Right atrium auricular region (tissue), 2 donors: ENCODE measurements at regions not wholly inside any gene's neighbourhood (a gene's known extent, or its start where the extent isn't known, plus 50 kb on each side); places are given as distances from the start of the nearest gene placed in this dataset.

Experiments
- DNase-seq: peaks from one replicate; pipeline ENCODE4 v3.0.0-alpha.2; 2019; ENCODE audit warnings: low spot score
- H3K27ac ChIP-seq, 2 donors: fragments of 200-600 bp; sonication (generic); 1 replicate in 1 of 2; 2 replicates in 1 of 2; pipeline ENCODE4 v1.5.1; 2016 to 2019
- H3K27me3 ChIP-seq, 2 donors: fragments of 200-600 bp; sonication (generic); one replicate each; pipeline versions ENCODE4 v1.5.1 to v1.6.0; 2017 to 2019
- H3K36me3 ChIP-seq: fragments of 200-600 bp; sonication (generic); one replicate; pipeline ENCODE4 v1.5.1; 2016
- H3K4me1 ChIP-seq, 2 donors: fragments of 200-600 bp; sonication (generic); one replicate each; pipeline versions ENCODE4 v1.5.1 to v1.6.0; 2017 to 2019
- H3K4me3 ChIP-seq, 2 donors: fragments of 200-600 bp; sonication (generic); 1 replicate in 1 of 2; 2 replicates in 1 of 2; pipeline ENCODE4 v1.5.1; 2017 to 2019; ENCODE audit warnings: mild to moderate bottlenecking in 1 of 2, moderate library complexity in 1 of 2
- H3K9me3 ChIP-seq, 2 donors: fragments of 200-600 bp; sonication (generic); one replicate each; pipeline ENCODE4 v1.5.1; 2019
- TF ChIP-seq, protein P1 (sequence below), 2 donors: fragments of 200-600 bp; sonication (generic); IDR thresholded peaks; one replicate each; pipeline ENCODE4 v1.5.1; 2019; ENCODE audit warnings: antibody characterized with exemption in 2 of 2

DNA sequence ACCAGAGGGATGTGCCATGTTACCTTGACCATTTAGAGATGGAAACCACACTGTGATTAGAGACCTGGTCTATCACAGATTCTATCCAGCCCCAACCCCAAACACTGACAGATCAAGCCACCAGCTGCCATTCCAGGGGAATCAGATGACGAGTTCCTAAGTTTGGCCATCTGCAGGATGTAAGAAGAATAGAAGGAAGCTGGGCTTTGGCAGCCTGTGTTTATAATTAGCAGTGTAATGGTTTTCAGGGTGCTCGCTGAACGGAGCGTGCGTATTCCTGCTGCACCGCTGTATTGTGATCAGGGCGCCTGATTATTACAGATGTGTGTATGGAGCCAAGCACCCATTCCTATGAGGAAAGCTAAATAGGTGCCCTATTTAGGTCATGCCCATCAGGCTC is 138.1 kb downstream of the LRRC30 start:
- Histone ChIP-seq H3K27ac (peak overlapping the region in 1 of 2 donors; percentile 77), H3K36me3 (no peaks in the 10 kb centered on the region), H3K9me3 (no peaks in the 10 kb centered on the region), H3K4me3 (no peak overlapping the region), H3K4me1 (peaks cover 0 to 32% of the 10 kb centered on the region in 2 donors), H3K27me3 (no peaks in the 10 kb centered on the region)
- no peak for DNase-seq
- TF ChIP-seq, protein P1, sequence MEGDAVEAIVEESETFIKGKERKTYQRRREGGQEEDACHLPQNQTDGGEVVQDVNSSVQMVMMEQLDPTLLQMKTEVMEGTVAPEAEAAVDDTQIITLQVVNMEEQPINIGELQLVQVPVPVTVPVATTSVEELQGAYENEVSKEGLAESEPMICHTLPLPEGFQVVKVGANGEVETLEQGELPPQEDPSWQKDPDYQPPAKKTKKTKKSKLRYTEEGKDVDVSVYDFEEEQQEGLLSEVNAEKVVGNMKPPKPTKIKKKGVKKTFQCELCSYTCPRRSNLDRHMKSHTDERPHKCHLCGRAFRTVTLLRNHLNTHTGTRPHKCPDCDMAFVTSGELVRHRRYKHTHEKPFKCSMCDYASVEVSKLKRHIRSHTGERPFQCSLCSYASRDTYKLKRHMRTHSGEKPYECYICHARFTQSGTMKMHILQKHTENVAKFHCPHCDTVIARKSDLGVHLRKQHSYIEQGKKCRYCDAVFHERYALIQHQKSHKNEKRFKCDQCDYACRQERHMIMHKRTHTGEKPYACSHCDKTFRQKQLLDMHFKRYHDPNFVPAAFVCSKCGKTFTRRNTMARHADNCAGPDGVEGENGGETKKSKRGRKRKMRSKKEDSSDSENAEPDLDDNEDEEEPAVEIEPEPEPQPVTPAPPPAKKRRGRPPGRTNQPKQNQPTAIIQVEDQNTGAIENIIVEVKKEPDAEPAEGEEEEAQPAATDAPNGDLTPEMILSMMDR (IDR thresholded peaks at IDR 0.05): no peak

DNA sequence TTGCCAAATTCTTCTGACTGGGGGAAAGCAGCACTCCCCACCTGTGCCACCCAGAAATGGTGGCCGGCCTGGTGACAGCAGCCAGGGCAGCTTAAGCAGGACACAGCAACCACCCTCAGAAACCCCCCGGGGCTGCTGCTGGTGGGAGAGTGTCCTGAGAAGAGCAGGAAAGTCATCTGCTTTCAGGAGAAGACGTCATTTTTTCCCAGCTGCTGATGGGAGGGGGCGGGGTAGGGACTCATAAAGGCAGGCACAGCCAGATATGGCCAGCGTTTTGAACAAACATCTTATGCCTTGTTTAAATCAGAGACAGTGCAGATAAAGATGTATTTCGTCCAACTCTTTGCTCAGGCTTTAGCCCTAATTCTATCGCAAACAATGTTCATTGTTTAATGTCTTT is 139.5 kb downstream of the LRRC30 start:
- Histone ChIP-seq H3K4me3 (no peak overlapping the region), H3K4me1 (peaks cover 0 to 32% of the 10 kb centered on the region in 2 donors), H3K9me3 (no peaks in the 10 kb centered on the region), H3K27me3 (no peaks in the 10 kb centered on the region), H3K27ac (peak overlapping the region; percentile 53 to 77), H3K36me3 (no peaks in the 10 kb centered on the region)
- TF ChIP-seq, protein P1 (IDR thresholded peaks at IDR 0.05): no peak
- no peak for DNase-seq

- Histone ChIP-seq H3K27me3 (no peaks in the 10 kb centered on the region), H3K27ac (peak overlapping the region; percentile 43 to 53), H3K9me3 (no peaks in the 10 kb centered on the region), H3K4me1 (peaks cover 0 to 32% of the 10 kb centered on the region in 2 donors), H3K4me3 (no peak overlapping the region), H3K36me3 (no peaks in the 10 kb centered on the region)
- peak; percentile 79 for DNase-seq
- TF ChIP-seq, protein P1 (IDR thresholded peaks at IDR 0.05): no peak
Measured at GRCh38 chr18:7370802-7371201, 139.9 kb downstream of the LRRC30 start.

- TF ChIP-seq, protein P1 (IDR thresholded peaks at IDR 0.05): no peak
- Histone ChIP-seq H3K27ac (no peak overlapping the region), H3K9me3 (peaks cover 3 to 13% of the 10 kb centered on the region in 2 donors), H3K4me1 (peaks cover 0 to 22% of the 10 kb centered on the region in 2 donors), H3K27me3 (no peaks in the 10 kb centered on the region), H3K36me3 (no peaks in the 10 kb centered on the region), H3K4me3 (no peak overlapping the region)
- no peak for DNase-seq
Measured at GRCh38 chr18:7373441-7373840, 142.6 kb downstream of the LRRC30 start.

- TF ChIP-seq, protein P1 (IDR thresholded peaks at IDR 0.05): no peak
- H3K27me3 ChIP-seq: no peaks in the 10 kb centered on the region
- no peak overlapping the region for H3K4me3 ChIP-seq
- H3K36me3 ChIP-seq: no peaks in the 10 kb centered on the region
- DNase-seq: no peak
- H3K4me1 ChIP-seq: no peaks in the 10 kb centered on the region
- H3K27ac ChIP-seq: no peak overlapping the region
- peaks cover 3 to 13% of the 10 kb centered on the region in 2 donors for H3K9me3 ChIP-seq
Measured at GRCh38 chr18:7381307-7381706, 150.4 kb downstream of the LRRC30 start.

DNA sequence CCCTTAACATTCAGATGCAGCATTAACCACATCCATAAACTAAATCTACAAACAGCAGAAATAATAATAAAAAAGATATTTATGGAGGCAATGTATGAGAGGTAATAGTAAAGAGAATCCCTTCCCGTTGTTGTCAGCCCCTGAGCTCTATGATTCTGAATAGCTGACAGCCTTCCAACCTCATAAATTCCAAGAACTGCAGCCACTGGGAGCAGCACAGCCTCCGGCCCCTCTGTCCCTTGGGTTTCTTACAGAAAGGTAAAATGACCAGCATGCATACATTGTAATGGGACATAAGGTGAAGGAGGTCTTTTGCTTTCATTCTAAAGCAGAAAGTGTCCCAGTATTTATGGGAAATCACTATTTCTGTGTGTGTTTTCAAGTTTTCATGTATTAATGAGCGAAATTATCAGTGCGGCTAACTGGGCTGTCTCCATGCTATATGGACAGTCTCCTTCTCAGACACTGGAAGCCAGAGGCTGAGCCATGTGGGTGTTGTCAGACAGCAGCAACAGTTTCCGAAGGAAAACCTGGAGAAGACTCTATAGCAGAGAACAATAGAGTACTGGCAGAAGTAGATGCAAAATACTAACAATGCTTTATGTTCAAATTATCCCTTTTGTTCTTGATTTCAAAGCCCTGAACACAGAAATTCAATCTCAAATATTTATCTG is 151.6 kb downstream of the LRRC30 start:
- TF ChIP-seq, protein P1 (IDR thresholded peaks at IDR 0.05): no peak
- DNase-seq: no peak
- no peaks in the 10 kb centered on the region for H3K4me1 ChIP-seq
- peaks cover 3% of the 10 kb centered on the region in 2 donors for H3K9me3 ChIP-seq
- H3K27ac ChIP-seq: no peak overlapping the region
- H3K4me3 ChIP-seq: no peak overlapping the region
- no peaks in the 10 kb centered on the region for H3K27me3 ChIP-seq
- no peaks in the 10 kb centered on the region for H3K36me3 ChIP-seq
